MCF 10A (cell line): ENCODE measurements at regions not wholly inside any gene's neighbourhood (a gene's known extent, or its start where the extent isn't known, plus 50 kb on each side); places are given as distances from the start of the nearest gene placed in this dataset.

Experiments
- BruUV-seq: library from RNA; stranded (reverse); fragments of 400-500 nt; replicated peaks from 2 replicates; lab custom pipeline; 2021; lab: Mats Ljungman, UMichigan
- CTCF ChIA-PET: fragments of 300-600 bp; sonication (Branson Sonifier 250); formaldehyde crosslinking; extraction: SDS; loops from one replicate; lab custom pipeline; 2021; ENCODE audit warnings: antibody characterized with exemption, inconsistent platforms; lab: Yijun Ruan, JAX
- POLR2A ChIA-PET: fragments of 300-600, 350-650 bp; sonication (Branson Sonifier 250); formaldehyde crosslinking; extraction: SDS; loops from one replicate; lab custom pipeline; 2020; ENCODE audit warnings: antibody characterized with exemption, inconsistent platforms; lab: Yijun Ruan, JAX
- DNase-seq: peaks from one replicate; pipeline ENCODE4 v3.0.0-alpha.2; 2018; ENCODE audit not compliant: unreplicated experiment
- H3K27ac Mint-ChIP-seq: one replicate; pipeline ENCODE4 v1.8.0; 2022; ENCODE audit warnings: mild to moderate bottlenecking, low read depth, mixed read lengths; ENCODE audit not compliant: unreplicated experiment
- H3K27me3 Mint-ChIP-seq: one replicate; pipeline ENCODE4 v1.8.0; 2022; ENCODE audit warnings: mixed read lengths; ENCODE audit not compliant: insufficient read depth, unreplicated experiment
- H3K36me3 Mint-ChIP-seq: one replicate; pipeline ENCODE4 v1.8.0; 2022; ENCODE audit warnings: mild to moderate bottlenecking, moderate library complexity, mixed read lengths; ENCODE audit not compliant: insufficient read depth, unreplicated experiment
- H3K4me1 Mint-ChIP-seq: one replicate; pipeline ENCODE4 v1.8.0; 2022; ENCODE audit warnings: mixed read lengths; ENCODE audit not compliant: insufficient read depth, unreplicated experiment
- H3K4me3 Mint-ChIP-seq: one replicate; pipeline ENCODE4 v1.8.0; 2022; ENCODE audit warnings: mild to moderate bottlenecking, moderate library complexity, mixed read lengths; ENCODE audit not compliant: unreplicated experiment
- H3K9me3 Mint-ChIP-seq: one replicate; pipeline ENCODE4 v1.8.0; 2022; ENCODE audit warnings: mixed read lengths; ENCODE audit not compliant: unreplicated experiment
- intact Hi-C: fragments of 100-400 bp; cut with micrococcal nuclease; formaldehyde crosslinking; loops from 2 replicates; pipeline ENCODE4 v1.14.1; 2022
- TF ChIP-seq, protein P1 (sequence below): fragments of 200-600 bp; IDR thresholded peaks from one replicate; pipeline ENCODE4 v1.8.0; 2022; ENCODE audit warnings: antibody characterized with exemption, mild to moderate bottlenecking; ENCODE audit not compliant: unreplicated experiment

DNA sequence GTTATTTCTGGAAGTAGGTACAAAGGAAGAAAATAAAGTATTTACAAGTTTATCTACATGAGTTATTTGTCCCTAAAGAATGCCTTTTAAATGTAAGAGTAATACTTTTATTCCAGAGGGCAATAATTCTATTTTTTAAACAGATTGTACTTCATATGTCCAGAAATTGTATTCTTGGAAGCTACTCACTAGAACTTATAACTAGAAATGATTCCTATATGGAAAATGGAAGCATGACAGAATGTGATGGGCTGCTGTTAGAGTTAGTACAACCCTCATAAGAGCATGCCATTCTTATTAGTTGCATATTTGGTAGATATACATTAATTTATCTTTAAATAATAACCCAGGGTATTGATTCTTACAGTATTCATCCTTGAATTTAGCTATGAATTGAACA, 362.0 kb downstream of the FSIP2 start:
- Mint-ChIP-seq H3K4me3 (no peak overlapping the region), H3K4me1 (no peaks in the 10 kb centered on the region), H3K27me3 (no peaks in the 10 kb centered on the region), H3K36me3 (no peaks in the 10 kb centered on the region), H3K9me3 (no peaks in the 10 kb centered on the region), H3K27ac (no peak overlapping the region)
- POLR2A ChIA-PET: interaction anchor here (0.5 kb wide), 1 partner anchor 773 kb away, joined by 3 read pairs; no protein-coding TSS in a partner anchor
- CTCF ChIA-PET: no interaction called here
- intact Hi-C loops: no loop called here
- BruUV-seq: no TSS peak
- TF ChIP-seq, protein P1, sequence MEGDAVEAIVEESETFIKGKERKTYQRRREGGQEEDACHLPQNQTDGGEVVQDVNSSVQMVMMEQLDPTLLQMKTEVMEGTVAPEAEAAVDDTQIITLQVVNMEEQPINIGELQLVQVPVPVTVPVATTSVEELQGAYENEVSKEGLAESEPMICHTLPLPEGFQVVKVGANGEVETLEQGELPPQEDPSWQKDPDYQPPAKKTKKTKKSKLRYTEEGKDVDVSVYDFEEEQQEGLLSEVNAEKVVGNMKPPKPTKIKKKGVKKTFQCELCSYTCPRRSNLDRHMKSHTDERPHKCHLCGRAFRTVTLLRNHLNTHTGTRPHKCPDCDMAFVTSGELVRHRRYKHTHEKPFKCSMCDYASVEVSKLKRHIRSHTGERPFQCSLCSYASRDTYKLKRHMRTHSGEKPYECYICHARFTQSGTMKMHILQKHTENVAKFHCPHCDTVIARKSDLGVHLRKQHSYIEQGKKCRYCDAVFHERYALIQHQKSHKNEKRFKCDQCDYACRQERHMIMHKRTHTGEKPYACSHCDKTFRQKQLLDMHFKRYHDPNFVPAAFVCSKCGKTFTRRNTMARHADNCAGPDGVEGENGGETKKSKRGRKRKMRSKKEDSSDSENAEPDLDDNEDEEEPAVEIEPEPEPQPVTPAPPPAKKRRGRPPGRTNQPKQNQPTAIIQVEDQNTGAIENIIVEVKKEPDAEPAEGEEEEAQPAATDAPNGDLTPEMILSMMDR: no peak
- DNase-seq: no peak

DNA sequence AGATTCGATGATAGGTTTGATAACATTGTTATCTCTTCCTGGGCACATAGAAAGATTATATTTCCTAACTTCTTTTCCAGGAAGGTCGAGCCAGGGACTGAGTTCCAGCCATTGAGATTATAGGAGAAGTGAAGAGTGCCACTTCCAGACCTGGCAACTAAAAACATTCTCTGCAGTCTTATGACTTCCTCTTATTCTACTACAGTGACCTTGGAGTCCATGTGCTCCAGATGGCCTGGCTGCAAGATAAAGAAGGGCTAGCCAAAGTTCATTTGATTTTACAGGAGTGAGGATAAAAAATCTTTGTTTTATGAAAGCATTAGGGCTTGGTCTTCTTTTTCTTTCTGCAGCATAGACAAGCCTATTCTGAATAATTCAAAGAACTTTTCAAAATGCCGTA, 363.0 kb downstream of the FSIP2 start:
- ChIA-PET CTCF (no interaction called here), POLR2A (no interaction called here)
- Mint-ChIP-seq H3K4me1 (no peaks in the 10 kb centered on the region), H3K4me3 (no peak overlapping the region), H3K9me3 (no peaks in the 10 kb centered on the region), H3K27ac (no peak overlapping the region), H3K27me3 (no peaks in the 10 kb centered on the region), H3K36me3 (no peaks in the 10 kb centered on the region)
- intact Hi-C loops: no loop called here
- BruUV-seq: no TSS peak
- DNase-seq: no peak
- TF ChIP-seq, protein P1: no peak

DNA sequence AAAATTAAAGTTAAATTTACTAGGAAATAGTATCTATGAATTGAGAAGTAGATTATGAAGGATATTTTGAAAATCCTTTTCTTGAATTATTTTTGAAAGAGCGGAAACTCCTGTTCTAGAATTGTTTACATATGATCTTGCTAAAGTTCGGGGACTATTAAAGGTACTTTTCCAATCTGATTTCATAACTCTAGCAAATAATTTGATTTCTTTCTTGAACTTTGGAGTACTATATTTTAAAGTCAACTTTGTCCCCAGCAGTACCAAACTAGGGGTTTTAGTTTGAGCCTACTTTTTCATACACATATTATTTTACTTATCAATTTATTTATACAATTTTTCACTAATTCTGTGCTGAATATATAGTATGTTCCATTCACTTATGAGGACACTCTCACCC, 364.7 kb downstream of the FSIP2 start:
- H3K27me3 Mint-ChIP-seq: no peaks in the 10 kb centered on the region
- intact Hi-C loops: no loop called here
- BruUV-seq: no TSS peak
- TF ChIP-seq, protein P1: no peak
- H3K4me1 Mint-ChIP-seq: no peaks in the 10 kb centered on the region
- H3K27ac Mint-ChIP-seq: no peak overlapping the region
- no peaks in the 10 kb centered on the region for H3K36me3 Mint-ChIP-seq
- no peak for DNase-seq
- ChIA-PET POLR2A (no interaction called here), CTCF (no interaction called here)
- no peaks in the 10 kb centered on the region for H3K9me3 Mint-ChIP-seq
- no peak overlapping the region for H3K4me3 Mint-ChIP-seq

DNA sequence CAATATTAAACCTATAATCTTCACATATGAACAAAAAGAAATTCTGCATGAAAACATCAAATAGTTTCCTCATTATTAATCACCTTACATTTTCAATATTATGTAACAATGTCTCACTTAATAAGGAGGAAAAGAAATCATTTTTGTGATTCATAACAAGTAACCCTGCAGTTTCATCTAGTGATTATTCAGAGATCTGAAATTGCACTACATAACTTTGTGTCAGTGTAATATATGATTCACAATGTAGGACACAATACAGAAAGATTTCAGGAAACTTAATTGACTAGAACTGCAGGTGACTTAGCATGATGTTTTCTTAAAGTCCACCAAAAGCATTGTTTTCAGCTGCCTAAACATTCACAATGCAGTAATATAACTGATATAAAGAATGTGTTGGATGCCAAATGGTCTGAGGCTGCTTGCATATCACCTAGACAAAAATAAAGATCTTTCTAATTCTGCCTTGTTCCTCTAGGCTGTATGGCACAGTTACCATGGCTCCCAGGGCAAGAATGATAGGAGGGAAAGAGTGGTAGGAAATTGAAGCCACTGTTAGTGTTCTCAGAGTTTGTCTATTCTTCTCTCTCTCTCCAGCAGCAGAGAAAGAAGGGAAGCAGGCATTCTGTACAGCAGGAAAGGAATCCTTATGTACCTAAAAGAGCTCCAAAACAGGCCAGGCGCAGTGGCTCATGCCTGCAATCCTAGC, 366.6 kb downstream of the FSIP2 start:
- Mint-ChIP-seq H3K27me3 (no peaks in the 10 kb centered on the region), H3K4me3 (no peak overlapping the region), H3K36me3 (no peaks in the 10 kb centered on the region), H3K27ac (no peak overlapping the region), H3K9me3 (no peaks in the 10 kb centered on the region), H3K4me1 (no peaks in the 10 kb centered on the region)
- CTCF ChIA-PET: no interaction called here
- no peak for DNase-seq
- intact Hi-C loops: no loop called here
- BruUV-seq: no TSS peak
- TF ChIP-seq, protein P1: no peak
- POLR2A ChIA-PET: no interaction called here
